ENCODE measurements at regions not wholly inside any gene's neighbourhood (a gene's known extent, or its start where the extent isn't known, plus 50 kb on each side); places are given as distances from the start of the nearest gene placed in this dataset.

GRCh38 chr10:71150796-71151195, 61.6 kb upstream of the UNC5B start (continued):
- no peak for TF ChIP-seq BACH1 (tag; IDR thresholded peaks at IDR 0.05)
- TF ChIP-seq NCOA2 (IDR thresholded peaks at IDR 0.05; ENCODE audit: partially characterized antibody in 2 of 2) = no peak
- TF ChIP-seq KHSRP (IDR thresholded peaks at IDR 0.05) = no peak
- no peak for TF ChIP-seq MAFF (IDR thresholded peaks at IDR 0.05; ENCODE audit: low read length)
- no peak for TF ChIP-seq ZNF398 (CRISPR knock-in tag; IDR thresholded peaks at IDR 0.05)
- TF ChIP-seq ZNF696 (CRISPR knock-in tag; conservative IDR thresholded peaks at IDR 0.05) = no peak
- no peak for TF ChIP-seq ZNF655 (CRISPR knock-in tag; IDR thresholded peaks at IDR 0.05)
- TF ChIP-seq ZNF395 (CRISPR knock-in tag; IDR thresholded peaks at IDR 0.05) = no peak

Data from K562 (cell line).